ENCODE measurements at regions not wholly inside any gene's neighbourhood (a gene's known extent, or its start where the extent isn't known, plus 50 kb on each side); places are given as distances from the start of the nearest gene placed in this dataset.
A peak's percentile ranks its signal among the peaks of the same experiment; 100 is the strongest.
"Not testable (repeated sequence)": the region's sequence is repeated elsewhere in the genome, so short reads cannot be mapped to it uniquely, and the experiment has no call there.

- Mint-ChIP-seq H3K27me3 (ENCODE audit: insufficient read depth) (no peaks in the 10 kb centered on the region), H3K27ac (peak overlapping the region; percentile 96), H3K9me3 (no peaks in the 10 kb centered on the region), H3K4me3 (peak overlapping the region; percentile 85), H3K4me1 (ENCODE audit: low read depth) (peaks cover 51% of the 10 kb centered on the region), H3K36me3 (ENCODE audit: low read depth) (no peaks in the 10 kb centered on the region)
- DNase-seq: peak; percentile 36
- TF ChIP-seq CTCF (IDR thresholded peaks at IDR 0.05): no peak
These were observed 135.2 kb downstream of the ARSF start for GRCh38 chrX:3176439-3176820.

GRCh38 chrX:3175659-3176438 lies 134.6 kb downstream of the ARSF start:
- H3K36me3 Mint-ChIP-seq (ENCODE audit: low read depth): no peaks in the 10 kb centered on the region
- no peaks in the 10 kb centered on the region for H3K9me3 Mint-ChIP-seq
- no peaks in the 10 kb centered on the region for H3K27me3 Mint-ChIP-seq (ENCODE audit: insufficient read depth)
- DNase-seq: peak; percentile 50
- H3K4me3 Mint-ChIP-seq: peak overlapping the region; percentile 85
- no peak for TF ChIP-seq CTCF (IDR thresholded peaks at IDR 0.05)
- peak overlapping the region; percentile 96 for H3K27ac Mint-ChIP-seq
- peaks cover 52% of the 10 kb centered on the region for H3K4me1 Mint-ChIP-seq (ENCODE audit: low read depth)

- not testable (repeated sequence) for H3K27ac Mint-ChIP-seq; H3K36me3 Mint-ChIP-seq (ENCODE audit: low read depth); H3K27me3 Mint-ChIP-seq (ENCODE audit: insufficient read depth); H3K4me3 Mint-ChIP-seq; DNase-seq; H3K9me3 Mint-ChIP-seq
- peaks cover 51% of the 10 kb centered on the region for H3K4me1 Mint-ChIP-seq (ENCODE audit: low read depth)
These were observed 130.9 kb downstream of the ARSF start for GRCh38 chrX:3172156-3172555.

- Mint-ChIP-seq H3K27ac (peak overlapping the region; percentile 43; the same call in 1 of the 2 replicates), H3K27me3 (ENCODE audit: insufficient read depth) (no peaks in the 10 kb centered on the region; the same call in 1 of the 2 replicates), H3K36me3 (ENCODE audit: low read depth) (no peaks in the 10 kb centered on the region), H3K4me1 (ENCODE audit: low read depth) (peaks cover 43% of the 10 kb centered on the region), H3K4me3 (no peak overlapping the region), H3K9me3 (no peaks in the 10 kb centered on the region)
- no peak for TF ChIP-seq CTCF (IDR thresholded peaks at IDR 0.05)
- peak; percentile 58 for DNase-seq
These were observed 128.2 kb downstream of the ARSF start for GRCh38 chrX:3169421-3169820.

GRCh38 chrX:3167771-3168170 lies 126.5 kb downstream of the ARSF start:
- TF ChIP-seq CTCF (IDR thresholded peaks at IDR 0.05): no peak
- Mint-ChIP-seq H3K9me3 (no peaks in the 10 kb centered on the region), H3K27ac (no peak overlapping the region), H3K36me3 (ENCODE audit: low read depth) (no peaks in the 10 kb centered on the region), H3K27me3 (ENCODE audit: insufficient read depth) (no peaks in the 10 kb centered on the region; the same call in 1 of the 2 replicates), H3K4me1 (ENCODE audit: low read depth) (peaks cover 42% of the 10 kb centered on the region), H3K4me3 (no peak overlapping the region)
- no peak for DNase-seq

- no peak for TF ChIP-seq CTCF (IDR thresholded peaks at IDR 0.05)
- no peaks in the 10 kb centered on the region; the same call in 1 of the 2 replicates for H3K9me3 Mint-ChIP-seq
- no peak overlapping the region for H3K27ac Mint-ChIP-seq
- no peak for DNase-seq
- H3K4me3 Mint-ChIP-seq: peak overlapping the region; percentile 62
- H3K36me3 Mint-ChIP-seq (ENCODE audit: low read depth): no peaks in the 10 kb centered on the region
- H3K27me3 Mint-ChIP-seq (ENCODE audit: insufficient read depth): no peaks in the 10 kb centered on the region; the same call in none of the 2 replicates
- peaks cover 38% of the 10 kb centered on the region for H3K4me1 Mint-ChIP-seq (ENCODE audit: low read depth)
These were observed 125.6 kb downstream of the ARSF start for GRCh38 chrX:3166670-3167455.

All from HFFc6 (cell line).